SK-N-SH treated with all-trans-retinoic acid at 6 μM for 48 hours (cell line): ENCODE measurements at regions not wholly inside any gene's neighbourhood (a gene's known extent, or its start where the extent isn't known, plus 50 kb on each side); places are given as distances from the start of the nearest gene placed in this dataset.

ENCODE experiments used
- ATAC-seq: fragments of 200-7000 bp; cut with Tn5 transposase; 3 replicates; pipeline ENCODE4 v1.9.1; 2020; ENCODE audit warnings: mild to moderate bottlenecking, moderate library complexity
- ARNTL ChIP-seq: fragments of 450-650 bp; formaldehyde crosslinking; IDR thresholded peaks from 2 replicates; pipeline ENCODE4 v1.5.0; 2020; ENCODE audit warnings: low read depth, mild to moderate bottlenecking, moderate library complexity, borderline replicate concordance
- BACH2 ChIP-seq: fragments of 250-450 bp; sonication (Bioruptor Pico); IDR thresholded peaks from 2 replicates; pipeline ENCODE4 v1.9.0; 2021; ENCODE audit warnings: mild to moderate bottlenecking, borderline replicate concordance
- CSDC2 ChIP-seq: fragments of 250-450 bp; sonication (Bioruptor Pico); IDR thresholded peaks from 2 replicates; pipeline ENCODE4 v1.5.0; 2020; ENCODE audit warnings: mild to moderate bottlenecking, moderate library complexity
- ESRRG ChIP-seq: fragments of 250-450 bp; sonication (Bioruptor Pico); IDR thresholded peaks from 2 replicates; pipeline ENCODE4 v1.6.1; 2021; ENCODE audit warnings: mild to moderate bottlenecking
- ISL1 ChIP-seq: fragments of 250-450 bp; sonication (Bioruptor Pico); IDR thresholded peaks from 2 replicates; pipeline ENCODE4 v2.1.2; 2022; ENCODE audit warnings: mild to moderate bottlenecking, moderate library complexity
- OSR1 ChIP-seq: fragments of 250-450 bp; sonication (Bioruptor Pico); IDR thresholded peaks from 2 replicates; pipeline ENCODE4 v1.8.0; 2022; ENCODE audit warnings: moderate library complexity, mild to moderate bottlenecking, inconsistent platforms
- PPARA ChIP-seq: fragments of 250-450 bp; sonication (Bioruptor Pico); IDR thresholded peaks from 2 replicates; pipeline ENCODE4 v1.5.0; 2020; ENCODE audit warnings: mild to moderate bottlenecking, borderline replicate concordance
- RARB ChIP-seq: fragments of 250-450 bp; sonication (Bioruptor Pico); IDR thresholded peaks from 2 replicates; pipeline ENCODE4 v1.8.0; 2021; ENCODE audit warnings: mild to moderate bottlenecking, moderate library complexity
- SNAI2 ChIP-seq: fragments of 250-450 bp; sonication (Bioruptor Pico); IDR thresholded peaks from 2 replicates; pipeline ENCODE4 v1.5.0; 2020; ENCODE audit warnings: mild to moderate bottlenecking, moderate library complexity
- TCF4 ChIP-seq: fragments of 250-450 bp; sonication (Bioruptor Pico); IDR thresholded peaks from 2 replicates; pipeline ENCODE4 v1.8.0; 2021; ENCODE audit warnings: mild to moderate bottlenecking, moderate library complexity, borderline replicate concordance
- ZC3H10 ChIP-seq: fragments of 250-450 bp; sonication (Bioruptor Pico); IDR thresholded peaks from 2 replicates; pipeline ENCODE4 v1.5.1; 2021; ENCODE audit warnings: mild to moderate bottlenecking, moderate library complexity
- ZFP3 ChIP-seq: fragments of 250-450 bp; sonication (Bioruptor Pico); IDR thresholded peaks from 2 replicates; pipeline ENCODE4 v1.5.0; 2020; ENCODE audit warnings: mild to moderate bottlenecking, moderate library complexity
- ZFP30 ChIP-seq: fragments of 450-650 bp; formaldehyde crosslinking; IDR thresholded peaks from 2 replicates; pipeline ENCODE4 v1.5.0; 2022; ENCODE audit warnings: mild to moderate bottlenecking, moderate library complexity
- ZNF565 ChIP-seq: fragments of 450-650 bp; formaldehyde crosslinking; conservative IDR thresholded peaks from 2 replicates; pipeline ENCODE4 v1.5.0; 2020; ENCODE audit warnings: low read depth, mild to moderate bottlenecking, moderate library complexity
- ZNF70 ChIP-seq: fragments of 450-650 bp; formaldehyde crosslinking; IDR thresholded peaks from 2 replicates; pipeline ENCODE4 v1.5.0; 2020; ENCODE audit warnings: mild to moderate bottlenecking, moderate library complexity
- TF ChIP-seq, protein P1 (sequence below): fragments of 250-450 bp; sonication (Bioruptor Pico); IDR thresholded peaks from 2 replicates; pipeline ENCODE4 v1.5.1; 2020; ENCODE audit warnings: low read depth, mild to moderate bottlenecking, moderate library complexity
- TF ChIP-seq, protein P2 (sequence below): fragments of 250-450 bp; sonication (Bioruptor Pico); IDR thresholded peaks from 2 replicates; pipeline ENCODE4 v1.5.1; 2021; ENCODE audit warnings: mild to moderate bottlenecking, moderate library complexity
- TF ChIP-seq, protein P3 (sequence below): fragments of 250-450 bp; sonication (Bioruptor Pico); IDR thresholded peaks from 2 replicates; pipeline ENCODE4 v1.8.0; 2020; ENCODE audit warnings: mild to moderate bottlenecking, moderate library complexity, borderline replicate concordance
- TF ChIP-seq, protein P4 (sequence below): fragments of 250-450 bp; sonication (Bioruptor Pico); IDR thresholded peaks from 2 replicates; pipeline ENCODE4 v1.8.0; 2021; ENCODE audit warnings: low read depth, mild to moderate bottlenecking, moderate library complexity, borderline replicate concordance
- TF ChIP-seq, protein P5 (sequence below): fragments of 250-450 bp; sonication (Bioruptor Pico); IDR thresholded peaks from 2 replicates; pipeline ENCODE4 v1.5.0; 2020; ENCODE audit warnings: mild to moderate bottlenecking, moderate library complexity

DNA sequence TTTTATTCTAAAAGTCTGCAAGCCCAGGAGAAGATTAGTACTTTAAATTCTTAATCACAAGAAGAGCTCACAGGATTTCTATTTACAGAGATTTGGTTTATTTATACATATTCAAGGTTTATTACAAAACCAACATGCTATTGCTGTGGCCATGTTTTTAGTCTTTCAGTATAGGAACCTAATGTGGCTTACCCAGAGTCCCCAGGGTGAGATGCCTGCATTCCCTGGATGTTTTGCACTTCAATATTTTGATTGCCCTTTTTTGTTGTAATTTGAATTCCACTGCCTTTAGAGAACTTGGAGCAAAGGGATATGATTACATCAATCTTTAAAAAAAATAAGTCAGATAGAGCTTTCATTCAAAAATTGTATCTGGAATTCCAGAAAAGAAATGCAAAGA is 146.0 kb upstream of the FRMPD4 start (continued):
- TF ChIP-seq, protein P1, sequence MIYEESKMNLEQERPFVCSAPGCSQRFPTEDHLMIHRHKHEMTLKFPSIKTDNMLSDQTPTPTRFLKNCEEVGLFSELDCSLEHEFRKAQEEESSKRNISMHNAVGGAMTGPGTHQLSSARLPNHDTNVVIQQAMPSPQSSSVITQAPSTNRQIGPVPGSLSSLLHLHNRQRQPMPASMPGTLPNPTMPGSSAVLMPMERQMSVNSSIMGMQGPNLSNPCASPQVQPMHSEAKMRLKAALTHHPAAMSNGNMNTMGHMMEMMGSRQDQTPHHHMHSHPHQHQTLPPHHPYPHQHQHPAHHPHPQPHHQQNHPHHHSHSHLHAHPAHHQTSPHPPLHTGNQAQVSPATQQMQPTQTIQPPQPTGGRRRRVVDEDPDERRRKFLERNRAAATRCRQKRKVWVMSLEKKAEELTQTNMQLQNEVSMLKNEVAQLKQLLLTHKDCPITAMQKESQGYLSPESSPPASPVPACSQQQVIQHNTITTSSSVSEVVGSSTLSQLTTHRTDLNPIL (CRISPR knock-in tag) = no peak

DNA sequence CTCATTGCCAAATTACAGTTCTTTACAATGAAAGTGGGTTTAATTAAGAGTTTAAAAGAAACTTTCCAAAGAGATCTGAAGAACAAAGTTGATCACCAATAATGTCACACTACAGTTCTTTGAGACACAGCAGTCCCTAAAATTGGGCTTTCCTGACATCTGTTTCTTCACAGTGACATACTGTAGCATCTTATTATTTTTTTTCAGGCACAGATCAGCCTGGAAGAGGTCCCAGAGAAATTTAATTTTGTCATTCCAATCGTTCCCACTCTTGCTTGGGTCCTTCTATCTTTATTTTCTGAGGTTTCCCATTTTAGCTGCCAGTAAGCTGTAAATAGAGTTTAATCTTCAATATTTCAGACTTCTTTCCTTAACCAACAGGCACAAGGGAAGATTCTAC is 143.1 kb upstream of the FRMPD4 start:
- ATAC-seq = no peak
- TF ChIP-seq, protein P2, sequence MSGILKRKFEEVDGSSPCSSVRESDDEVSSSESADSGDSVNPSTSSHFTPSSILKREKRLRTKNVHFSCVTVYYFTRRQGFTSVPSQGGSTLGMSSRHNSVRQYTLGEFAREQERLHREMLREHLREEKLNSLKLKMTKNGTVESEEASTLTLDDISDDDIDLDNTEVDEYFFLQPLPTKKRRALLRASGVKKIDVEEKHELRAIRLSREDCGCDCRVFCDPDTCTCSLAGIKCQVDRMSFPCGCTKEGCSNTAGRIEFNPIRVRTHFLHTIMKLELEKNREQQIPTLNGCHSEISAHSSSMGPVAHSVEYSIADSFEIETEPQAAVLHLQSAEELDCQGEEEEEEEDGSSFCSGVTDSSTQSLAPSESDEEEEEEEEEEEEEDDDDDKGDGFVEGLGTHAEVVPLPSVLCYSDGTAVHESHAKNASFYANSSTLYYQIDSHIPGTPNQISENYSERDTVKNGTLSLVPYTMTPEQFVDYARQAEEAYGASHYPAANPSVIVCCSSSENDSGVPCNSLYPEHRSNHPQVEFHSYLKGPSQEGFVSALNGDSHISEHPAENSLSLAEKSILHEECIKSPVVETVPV = no peak
- TF ChIP-seq, protein P3, sequence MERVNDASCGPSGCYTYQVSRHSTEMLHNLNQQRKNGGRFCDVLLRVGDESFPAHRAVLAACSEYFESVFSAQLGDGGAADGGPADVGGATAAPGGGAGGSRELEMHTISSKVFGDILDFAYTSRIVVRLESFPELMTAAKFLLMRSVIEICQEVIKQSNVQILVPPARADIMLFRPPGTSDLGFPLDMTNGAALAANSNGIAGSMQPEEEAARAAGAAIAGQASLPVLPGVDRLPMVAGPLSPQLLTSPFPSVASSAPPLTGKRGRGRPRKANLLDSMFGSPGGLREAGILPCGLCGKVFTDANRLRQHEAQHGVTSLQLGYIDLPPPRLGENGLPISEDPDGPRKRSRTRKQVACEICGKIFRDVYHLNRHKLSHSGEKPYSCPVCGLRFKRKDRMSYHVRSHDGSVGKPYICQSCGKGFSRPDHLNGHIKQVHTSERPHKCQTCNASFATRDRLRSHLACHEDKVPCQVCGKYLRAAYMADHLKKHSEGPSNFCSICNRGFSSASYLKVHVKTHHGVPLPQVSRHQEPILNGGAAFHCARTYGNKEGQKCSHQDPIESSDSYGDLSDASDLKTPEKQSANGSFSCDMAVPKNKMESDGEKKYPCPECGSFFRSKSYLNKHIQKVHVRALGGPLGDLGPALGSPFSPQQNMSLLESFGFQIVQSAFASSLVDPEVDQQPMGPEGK (CRISPR knock-in tag) = no peak
- no peak for TF ChIP-seq SNAI2
- TF ChIP-seq ZFP30 (CRISPR knock-in tag) = no peak
- TF ChIP-seq ZNF70 (CRISPR knock-in tag) = no peak
- TF ChIP-seq, protein P4, sequence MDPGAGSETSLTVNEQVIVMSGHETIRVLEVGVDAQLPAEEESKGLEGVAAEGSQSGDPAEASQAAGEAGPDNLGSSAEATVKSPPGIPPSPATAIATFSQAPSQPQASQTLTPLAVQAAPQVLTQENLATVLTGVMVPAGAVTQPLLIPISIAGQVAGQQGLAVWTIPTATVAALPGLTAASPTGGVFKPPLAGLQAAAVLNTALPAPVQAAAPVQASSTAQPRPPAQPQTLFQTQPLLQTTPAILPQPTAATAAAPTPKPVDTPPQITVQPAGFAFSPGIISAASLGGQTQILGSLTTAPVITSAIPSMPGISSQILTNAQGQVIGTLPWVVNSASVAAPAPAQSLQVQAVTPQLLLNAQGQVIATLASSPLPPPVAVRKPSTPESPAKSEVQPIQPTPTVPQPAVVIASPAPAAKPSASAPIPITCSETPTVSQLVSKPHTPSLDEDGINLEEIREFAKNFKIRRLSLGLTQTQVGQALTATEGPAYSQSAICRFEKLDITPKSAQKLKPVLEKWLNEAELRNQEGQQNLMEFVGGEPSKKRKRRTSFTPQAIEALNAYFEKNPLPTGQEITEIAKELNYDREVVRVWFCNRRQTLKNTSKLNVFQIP (CRISPR knock-in tag) = no peak
- TF ChIP-seq PPARA (CRISPR knock-in tag) = no peak
- TF ChIP-seq, protein P1 (CRISPR knock-in tag) = no peak
- TF ChIP-seq ZFP3 = no peak
- no peak for TF ChIP-seq ESRRG (CRISPR knock-in tag)
- TF ChIP-seq CSDC2 (CRISPR knock-in tag) = no peak
- TF ChIP-seq OSR1 = no peak
- TF ChIP-seq ISL1 (CRISPR knock-in tag) = no peak
- TF ChIP-seq ARNTL (CRISPR knock-in tag) = no peak
- no peak for TF ChIP-seq ZC3H10 (CRISPR knock-in tag)
- no peak for TF ChIP-seq TCF4 (CRISPR knock-in tag)
- no peak for TF ChIP-seq BACH2 (CRISPR knock-in tag)
- no peak for TF ChIP-seq RARB
- TF ChIP-seq ZNF565 (CRISPR knock-in tag) = no peak

DNA sequence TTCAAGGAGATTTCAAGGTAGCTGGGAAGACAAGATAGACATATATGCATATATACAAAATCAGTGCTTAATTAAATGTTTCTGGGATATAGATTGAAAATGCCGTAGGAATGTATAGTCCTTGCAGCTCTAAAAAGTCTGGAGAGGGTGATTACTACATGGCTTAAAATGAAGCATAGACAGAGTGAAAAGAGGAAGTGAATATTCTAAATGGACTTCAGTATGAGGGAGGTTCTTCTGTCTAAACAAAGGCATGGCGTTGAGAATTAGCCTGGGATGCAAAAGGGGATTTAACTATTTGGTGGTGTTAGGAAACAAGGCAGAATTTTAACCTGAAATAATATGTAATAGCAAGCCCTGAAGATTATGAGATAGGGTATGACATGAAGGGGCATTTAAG is 141.5 kb upstream of the FRMPD4 start:
- TF ChIP-seq, protein P5, sequence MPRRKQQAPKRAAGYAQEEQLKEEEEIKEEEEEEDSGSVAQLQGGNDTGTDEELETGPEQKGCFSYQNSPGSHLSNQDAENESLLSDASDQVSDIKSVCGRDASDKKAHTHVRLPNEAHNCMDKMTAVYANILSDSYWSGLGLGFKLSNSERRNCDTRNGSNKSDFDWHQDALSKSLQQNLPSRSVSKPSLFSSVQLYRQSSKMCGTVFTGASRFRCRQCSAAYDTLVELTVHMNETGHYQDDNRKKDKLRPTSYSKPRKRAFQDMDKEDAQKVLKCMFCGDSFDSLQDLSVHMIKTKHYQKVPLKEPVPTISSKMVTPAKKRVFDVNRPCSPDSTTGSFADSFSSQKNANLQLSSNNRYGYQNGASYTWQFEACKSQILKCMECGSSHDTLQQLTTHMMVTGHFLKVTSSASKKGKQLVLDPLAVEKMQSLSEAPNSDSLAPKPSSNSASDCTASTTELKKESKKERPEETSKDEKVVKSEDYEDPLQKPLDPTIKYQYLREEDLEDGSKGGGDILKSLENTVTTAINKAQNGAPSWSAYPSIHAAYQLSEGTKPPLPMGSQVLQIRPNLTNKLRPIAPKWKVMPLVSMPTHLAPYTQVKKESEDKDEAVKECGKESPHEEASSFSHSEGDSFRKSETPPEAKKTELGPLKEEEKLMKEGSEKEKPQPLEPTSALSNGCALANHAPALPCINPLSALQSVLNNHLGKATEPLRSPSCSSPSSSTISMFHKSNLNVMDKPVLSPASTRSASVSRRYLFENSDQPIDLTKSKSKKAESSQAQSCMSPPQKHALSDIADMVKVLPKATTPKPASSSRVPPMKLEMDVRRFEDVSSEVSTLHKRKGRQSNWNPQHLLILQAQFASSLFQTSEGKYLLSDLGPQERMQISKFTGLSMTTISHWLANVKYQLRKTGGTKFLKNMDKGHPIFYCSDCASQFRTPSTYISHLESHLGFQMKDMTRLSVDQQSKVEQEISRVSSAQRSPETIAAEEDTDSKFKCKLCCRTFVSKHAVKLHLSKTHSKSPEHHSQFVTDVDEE = no peak
- TF ChIP-seq, protein P4 (CRISPR knock-in tag) = no peak
- TF ChIP-seq ARNTL (CRISPR knock-in tag) (no peak), PPARA (CRISPR knock-in tag) (no peak), ZC3H10 (CRISPR knock-in tag) (no peak), RARB (no peak), ZNF70 (CRISPR knock-in tag) (no peak)
- TF ChIP-seq, protein P3 (CRISPR knock-in tag) = no peak
- TF ChIP-seq, protein P1 (CRISPR knock-in tag) = no peak
- ATAC-seq = no peak
